H1 (cell line): ENCODE measurements at regions not wholly inside any gene's neighbourhood (a gene's known extent, or its start where the extent isn't known, plus 50 kb on each side); places are given as distances from the start of the nearest gene placed in this dataset.

ENCODE experiments used
- CTCF ChIA-PET: fragments of 300-600 bp; sonication (Branson Sonifier 250); formaldehyde crosslinking; loops from one replicate; lab custom pipeline; 2021; ENCODE audit not compliant: partially characterized antibody; lab: Charles Lee
- POLR2A ChIA-PET: fragments of 300-600 bp; sonication (Branson Sonifier 250); formaldehyde crosslinking; loops from one replicate; lab custom pipeline; 2021; ENCODE audit warnings: inconsistent platforms; ENCODE audit not compliant: partially characterized antibody; lab: Charles Lee
- DNase-seq, 2 experiments: peaks; one replicate each; pipeline versions ENCODE4 v3.0.0 to v3.0.0-alpha.2; 2010 to 2022; ENCODE audit warnings: low spot score in 2 of 2, low read depth in 1 of 2, mixed read lengths in 1 of 2
- FAIRE-seq: peaks from 2 replicates; lab custom pipeline; 2011; peaks lifted over from hg19 to GRCh38; lab: Jason Lieb, UNC
- H2AFZ ChIP-seq: 2 replicates; pipeline ENCODE4 v1.8.1; 2012; ENCODE audit warnings: low read length, inconsistent platforms
- H2AK5ac ChIP-seq: 2 replicates; pipeline ENCODE4 v1.6.1; 2013; ENCODE audit warnings: low read depth, low read length
- H2BK120ac ChIP-seq: replicated peaks from 2 replicates; pipeline ENCODE3; 2013; ENCODE audit warnings: low read depth, low read length, inconsistent platforms
- H2BK12ac ChIP-seq: 2 replicates; pipeline ENCODE4 v1.6.1; 2013; ENCODE audit warnings: low read depth, low read length
- H2BK15ac ChIP-seq: 2 replicates; pipeline ENCODE4 v1.6.1; 2013; ENCODE audit warnings: low read length
- H2BK20ac ChIP-seq: 2 replicates; pipeline ENCODE4 v1.6.1; 2013; ENCODE audit warnings: low read length
- H2BK5ac ChIP-seq: 2 replicates; pipeline ENCODE4 v1.6.1; 2013; ENCODE audit warnings: low read depth, low read length
- H3K14ac ChIP-seq: 2 replicates; pipeline ENCODE4 v1.6.1; 2013; ENCODE audit warnings: inconsistent platforms; ENCODE audit not compliant: insufficient read length
- H3K18ac ChIP-seq: 2 replicates; pipeline ENCODE4 v1.6.1; 2013; ENCODE audit warnings: low read length; ENCODE audit errors: extremely low read depth
- H3K23ac ChIP-seq: 2 replicates; pipeline ENCODE4 v1.6.1; 2013; ENCODE audit warnings: inconsistent platforms; ENCODE audit not compliant: insufficient read length
- H3K23me2 ChIP-seq: 2 replicates; pipeline ENCODE4 v1.6.1; 2013; ENCODE audit warnings: low read depth, low read length
- H3K27ac ChIP-seq: 2 replicates; pipeline ENCODE4 v1.6.1; 2011; ENCODE audit warnings: low read depth, low read length, inconsistent platforms
- H3K27me3 ChIP-seq, 4 experiments: replicated peaks in 1 of 4; 1 replicate in 1 of 4; 2 replicates in 3 of 4; pipeline versions ENCODE4 v1.6.1 to v1.8.1; 2011 to 2013; ENCODE audit warnings: low read length in 3 of 4, mild to moderate bottlenecking in 3 of 4, inconsistent platforms in 2 of 4, mixed read lengths in 2 of 4, moderate library complexity in 1 of 4; ENCODE audit not compliant: control insufficient read depth in 3 of 4, insufficient read depth in 3 of 4; ENCODE audit errors: extremely low read depth in 1 of 4
- H3K36me3 ChIP-seq, 4 experiments: 2 replicates each; pipeline versions ENCODE4 v1.6.1 to v1.8.1; 2011 to 2013; ENCODE audit warnings: mild to moderate bottlenecking in 4 of 4, low read length in 3 of 4, moderate library complexity in 2 of 4, control low read depth in 1 of 4, inconsistent platforms in 1 of 4; ENCODE audit not compliant: insufficient read depth in 4 of 4, control insufficient read depth in 2 of 4
- H3K4ac ChIP-seq: replicated peaks from 2 replicates; pipeline ENCODE3; 2013; ENCODE audit warnings: low read length, low read depth, mixed read lengths, inconsistent platforms; ENCODE audit not compliant: insufficient read length
- H3K4me1 ChIP-seq, 4 experiments: replicated peaks in 1 of 4; 1 replicate in 1 of 4; 2 replicates in 3 of 4; pipeline versions ENCODE4 v1.6.1 to v1.8.1; 2011 to 2013; ENCODE audit warnings: low read length in 3 of 4, inconsistent platforms in 2 of 4, mixed read lengths in 1 of 4; ENCODE audit not compliant: insufficient read depth in 4 of 4, control insufficient read depth in 3 of 4
- H3K4me2 ChIP-seq, 2 experiments: 2 replicates each; pipeline versions ENCODE4 v1.6.1 to v1.8.1; 2011 to 2013; ENCODE audit warnings: low read depth in 2 of 2, low read length in 2 of 2, control low read depth in 1 of 2, inconsistent platforms in 1 of 2, mild to moderate bottlenecking in 1 of 2; ENCODE audit not compliant: insufficient read depth in 1 of 2
- H3K4me3 ChIP-seq, 4 experiments: fragments of 200-600, 300-600 bp in 1 of 4; sonication (generic), shearing (Covaris generic), sonication (Bioruptor Twin) in 1 of 4; 2 replicates each; pipeline versions ENCODE4 v1.5.1 to v1.8.1; 2011 to 2016; ENCODE audit warnings: low read length in 4 of 4, low read depth in 3 of 4, control low read depth in 2 of 4, inconsistent platforms in 2 of 4, mild to moderate bottlenecking in 2 of 4, mixed read lengths in 1 of 4, moderate library complexity in 1 of 4; ENCODE audit not compliant: insufficient read depth in 2 of 4; ENCODE audit errors: extremely low read depth in 1 of 4
- H3K56ac ChIP-seq: replicated peaks from 2 replicates; pipeline ENCODE3; 2013; ENCODE audit warnings: low read depth, mild to moderate bottlenecking, mixed read lengths, low read length, inconsistent platforms; ENCODE audit not compliant: insufficient read length
- H3K79me1 ChIP-seq: 2 replicates; pipeline ENCODE4 v1.6.1; 2013; ENCODE audit warnings: low read depth, low read length, control low read depth
- H3K79me2 ChIP-seq, 2 experiments: 2 replicates each; pipeline versions ENCODE4 v1.6.1 to v1.8.1; 2012 to 2013; ENCODE audit warnings: low read length in 2 of 2, mild to moderate bottlenecking in 2 of 2, inconsistent platforms in 1 of 2; ENCODE audit not compliant: insufficient read depth in 2 of 2, control insufficient read depth in 1 of 2
- H3K9ac ChIP-seq, 4 experiments: replicated peaks in 1 of 4; 1 replicate in 1 of 4; 2 replicates in 3 of 4; pipeline versions ENCODE4 v1.6.1 to v1.8.1; 2011 to 2013; ENCODE audit warnings: low read depth in 3 of 4, low read length in 3 of 4, control low read depth in 2 of 4, mild to moderate bottlenecking in 2 of 4, moderate library complexity in 2 of 4, inconsistent platforms in 1 of 4; ENCODE audit errors: extremely low read depth in 1 of 4
- H3K9me3 ChIP-seq, 2 experiments: 2 replicates each; pipeline versions ENCODE4 v1.6.1 to v1.8.1; 2012 to 2013; ENCODE audit warnings: mild to moderate bottlenecking in 2 of 2, moderate library complexity in 2 of 2, control low read depth in 1 of 2, inconsistent platforms in 1 of 2, low read depth in 1 of 2, low read length in 1 of 2, mixed read lengths in 1 of 2; ENCODE audit not compliant: insufficient read depth in 2 of 2
- H4K20me1 ChIP-seq, 2 experiments: replicated peaks in 1 of 2; 2 replicates each; pipeline versions ENCODE3 to v1.8.1; 2011 to 2013; ENCODE audit warnings: inconsistent platforms in 2 of 2, low read length in 2 of 2, mild to moderate bottlenecking in 1 of 2; ENCODE audit not compliant: insufficient read depth in 2 of 2, control insufficient read depth in 1 of 2
- H4K5ac ChIP-seq: 2 replicates; pipeline ENCODE4 v1.6.1; 2013; ENCODE audit warnings: low read length, low read depth, mixed read lengths, inconsistent platforms; ENCODE audit not compliant: insufficient read length
- H4K8ac ChIP-seq: 2 replicates; pipeline ENCODE4 v1.8.0; 2013; ENCODE audit warnings: mild to moderate bottlenecking, moderate library complexity, low read length, inconsistent platforms; ENCODE audit not compliant: insufficient read depth; ENCODE audit errors: extremely low read depth
- H4K91ac ChIP-seq: replicated peaks from 2 replicates; pipeline ENCODE3; 2013; ENCODE audit warnings: low read length, mixed read lengths, inconsistent platforms; ENCODE audit not compliant: insufficient read length
- JUN ChIP-seq: IDR thresholded peaks from 2 replicates; pipeline ENCODE4 v1.6.1; 2011; ENCODE audit warnings: low read depth, mild to moderate bottlenecking, improper control_type of control experiment, low read length
- KDM4A ChIP-seq: IDR thresholded peaks from one replicate; pipeline ENCODE4 v1.7.1; 2012; ENCODE audit warnings: low read depth, mild to moderate bottlenecking, moderate library complexity, low read length, inconsistent platforms; ENCODE audit not compliant: severe bottlenecking
- MAFK ChIP-seq: IDR thresholded peaks from 2 replicates; pipeline ENCODE4 v1.6.1; 2012; ENCODE audit warnings: low read depth, mild to moderate bottlenecking, improper control_type of control experiment, low read length
- MAX ChIP-seq: IDR thresholded peaks from 2 replicates; pipeline ENCODE4 v1.6.1; 2012; ENCODE audit warnings: inconsistent platforms
- POLR2A ChIP-seq, 2 experiments: IDR thresholded peaks; 1 replicate in 1 of 2; 2 replicates in 1 of 2; pipeline ENCODE4 v1.6.1; 2011; ENCODE audit warnings: low read depth in 2 of 2, low read length in 2 of 2, mild to moderate bottlenecking in 2 of 2; ENCODE audit errors: control extremely low read depth in 1 of 2
- POLR2AphosphoS5 ChIP-seq: IDR thresholded peaks from 2 replicates; pipeline ENCODE4 v1.6.1; 2011; ENCODE audit warnings: low read depth, low read length
- RBBP5 ChIP-seq: IDR thresholded peaks from 2 replicates; pipeline ENCODE4 v1.7.1; 2012; ENCODE audit warnings: low read depth, mild to moderate bottlenecking, inconsistent platforms, low read length, moderate library complexity, borderline replicate concordance
- SIRT6 ChIP-seq: IDR thresholded peaks from one replicate; pipeline ENCODE4 v1.7.1; 2012; ENCODE audit warnings: low read length, inconsistent platforms
- SP2 ChIP-seq: IDR thresholded peaks from 2 replicates; pipeline ENCODE4 v1.6.1; 2012; ENCODE audit warnings: mild to moderate bottlenecking, low read length, inconsistent platforms
- SUZ12 ChIP-seq: fragments of 200-600 bp; sonication (generic); IDR thresholded peaks from 2 replicates; pipeline ENCODE4 v1.6.1; 2012; ENCODE audit warnings: mild to moderate bottlenecking, inconsistent platforms, low read length, moderate library complexity, mixed read lengths
- TBP ChIP-seq: IDR thresholded peaks from 2 replicates; pipeline ENCODE4 v1.6.1; 2011; ENCODE audit warnings: low read depth, low read length, improper control_type of control experiment
- TEAD4 ChIP-seq: IDR thresholded peaks from 2 replicates; pipeline ENCODE4 v1.6.1; 2012; ENCODE audit warnings: low read depth, low read length, inconsistent platforms, mixed read lengths
- ZNF274 ChIP-seq: IDR thresholded peaks from 2 replicates; pipeline ENCODE4 v1.7.0; 2012; ENCODE audit warnings: low read length, borderline replicate concordance; ENCODE audit errors: extremely low read depth
- WGBS, 2 experiments: shearing (Covaris generic) in 1 of 2; methylation state at CpG; one replicate each; pipeline versions ENCODE4 v1.1.6 to v1.1.7; 2013 to 2015; ENCODE audit warnings: low lambda C conversion rate in 2 of 2, mixed read lengths in 2 of 2, inconsistent platforms in 1 of 2, low coverage in 1 of 2, missing lambda C conversion rate in 1 of 2; ENCODE audit not compliant: insufficient replicate concordance in 2 of 2, insufficient coverage in 1 of 2, insufficient read length in 1 of 2; ENCODE audit errors: extremely low coverage in 1 of 2, missing lambda C conversion rate in 1 of 2; 5-methylcytosine and 5-hydroxymethylcytosine counted together

GRCh38 chr4:77314697-77315096 lies 157.7 kb downstream of the CCNG2 start:
- no peak overlapping the region for H3K4me3 ChIP-seq
- H2BK120ac ChIP-seq, result no peak overlapping the region
- H2AFZ ChIP-seq, result no peak overlapping the region
- no peak overlapping the region for H3K4ac ChIP-seq
- WGBS, 2 experiments, result 69% methylated on average over 4 of the region's 4 CpGs; no CpG with 5 or more reads in 1 of the 2 experiments
- FAIRE-seq, result no peak
- H3K14ac ChIP-seq, result no peak overlapping the region
- H3K18ac ChIP-seq, result no peak overlapping the region
- no peaks in the 10 kb centered on the region for H3K79me1 ChIP-seq
- no peak overlapping the region for H2BK12ac ChIP-seq
- no peak for DNase-seq
- no peak for TF ChIP-seq TEAD4
- TF ChIP-seq JUN, result no peak
- TF ChIP-seq SUZ12, result no peak
- no peak for TF ChIP-seq POLR2AphosphoS5
- no peak for TF ChIP-seq TBP
- TF ChIP-seq SP2, result no peak
- TF ChIP-seq MAFK, result no peak
- TF ChIP-seq KDM4A, result no peak
- TF ChIP-seq SIRT6, result no peak
- TF ChIP-seq ZNF274, result no peak
- no peak for TF ChIP-seq RBBP5
- TF ChIP-seq POLR2A (IDR thresholded peaks at IDR 0.05; ENCODE audit: control extremely low read depth in 1 of 2, low read depth in 2 of 2, low read length in 2 of 2), result no peak
- TF ChIP-seq MAX, result no peak
- TF ChIP-seq, all 59 proteins: peak for 0
- peaks cover 4 to 7% of the 10 kb centered on the region in 2 experiments; a peak in 3 of 4 replicates for H3K9me3 ChIP-seq
- no peaks in the 10 kb centered on the region; a peak in 1 of 7 replicates for H3K27me3 ChIP-seq
- no peak overlapping the region for H2BK5ac ChIP-seq
- ChIA-PET CTCF (no interaction called here), POLR2A (no interaction called here)
- no peak overlapping the region for H3K27ac ChIP-seq
- H4K91ac ChIP-seq, result no peak overlapping the region
- H3K9ac ChIP-seq, result no peak overlapping the region
- H3K23me2 ChIP-seq, result no peaks in the 10 kb centered on the region
- no peak overlapping the region for H3K23ac ChIP-seq
- no peak overlapping the region for H2BK15ac ChIP-seq
- no peak overlapping the region for H2BK20ac ChIP-seq
- no peak overlapping the region for H2AK5ac ChIP-seq
- no peaks in the 10 kb centered on the region for H3K79me2 ChIP-seq
- no peak overlapping the region for H3K56ac ChIP-seq
- no peaks in the 10 kb centered on the region for H3K36me3 ChIP-seq
- no peaks in the 10 kb centered on the region for H3K4me1 ChIP-seq
- H4K8ac ChIP-seq, result no peak overlapping the region
- H4K5ac ChIP-seq, result no peak overlapping the region
- H3K4me2 ChIP-seq, result no peak overlapping the region
- no peaks in the 10 kb centered on the region for H4K20me1 ChIP-seq
